RWPE1 (cell line): ENCODE measurements at regions not wholly inside any gene's neighbourhood (a gene's known extent, or its start where the extent isn't known, plus 50 kb on each side); places are given as distances from the start of the nearest gene placed in this dataset.

Source experiments
- CTCF ChIA-PET: fragments of 350-600 bp; sonication (Branson Sonifier 250); formaldehyde crosslinking; extraction: SDS; loops from one replicate; lab custom pipeline; 2021; lab: Yijun Ruan, JAX
- POLR2A ChIA-PET: fragments of 400-600 bp; formaldehyde crosslinking; extraction: SDS; loops from one replicate; lab custom pipeline; 2020; ENCODE audit warnings: antibody characterized with exemption; ENCODE audit not compliant: low non-redundant PET; lab: Yijun Ruan, JAX
- DNase-seq: peaks from one replicate; pipeline ENCODE4 v3.0.0; 2012; ENCODE audit warnings: low spot score
- H3K27ac ChIP-seq: fragments of 450-650 bp; 2 replicates; pipeline ENCODE4 v1.5.1; 2017
- CTCF ChIP-seq: fragments of 450-650 bp; conservative IDR thresholded peaks from 2 replicates; pipeline ENCODE4 v1.5.1; 2017; ENCODE audit warnings: low read depth, mild to moderate bottlenecking

- no peak for DNase-seq
- TF ChIP-seq CTCF: no peak
- H3K27ac ChIP-seq: no peak overlapping the region
- POLR2A ChIA-PET: no interaction called here
- CTCF ChIA-PET: no interaction called here
Measured at GRCh38 chr10:78260680-78261079, 227.0 kb downstream of the RPS24 start.

- TF ChIP-seq CTCF: no peak
- H3K27ac ChIP-seq: no peak overlapping the region
- DNase-seq: no peak
- POLR2A ChIA-PET: no interaction called here
- CTCF ChIA-PET: no interaction called here
Measured at GRCh38 chr10:78261291-78261690, 227.6 kb downstream of the RPS24 start.

- TF ChIP-seq CTCF: no peak
- ChIA-PET CTCF (no interaction called here), POLR2A (no interaction called here)
- DNase-seq: no peak
- H3K27ac ChIP-seq: no peak overlapping the region
Measured at GRCh38 chr10:78262860-78263259, 229.2 kb downstream of the RPS24 start.

- H3K27ac ChIP-seq: no peak overlapping the region
- no peak for TF ChIP-seq CTCF
- POLR2A ChIA-PET: no interaction called here
- CTCF ChIA-PET: no interaction called here
- DNase-seq: no peak
Measured at GRCh38 chr10:78263521-78263988, 229.9 kb downstream of the RPS24 start.

GRCh38 chr10:78264361-78264760 is 230.7 kb downstream of the RPS24 start:
- H3K27ac ChIP-seq: no peak overlapping the region
- no peak for TF ChIP-seq CTCF
- ChIA-PET CTCF (no interaction called here), POLR2A (no interaction called here)
- DNase-seq: no peak

GRCh38 chr10:78266741-78267469 is 233.2 kb downstream of the RPS24 start:
- TF ChIP-seq CTCF: no peak
- no peak for DNase-seq
- CTCF ChIA-PET: no interaction called here
- POLR2A ChIA-PET: no interaction called here
- no peak overlapping the region for H3K27ac ChIP-seq
